ENCODE measurements at regions not wholly inside any gene's neighbourhood (a gene's known extent, or its start where the extent isn't known, plus 50 kb on each side); places are given as distances from the start of the nearest gene placed in this dataset.

DNA sequence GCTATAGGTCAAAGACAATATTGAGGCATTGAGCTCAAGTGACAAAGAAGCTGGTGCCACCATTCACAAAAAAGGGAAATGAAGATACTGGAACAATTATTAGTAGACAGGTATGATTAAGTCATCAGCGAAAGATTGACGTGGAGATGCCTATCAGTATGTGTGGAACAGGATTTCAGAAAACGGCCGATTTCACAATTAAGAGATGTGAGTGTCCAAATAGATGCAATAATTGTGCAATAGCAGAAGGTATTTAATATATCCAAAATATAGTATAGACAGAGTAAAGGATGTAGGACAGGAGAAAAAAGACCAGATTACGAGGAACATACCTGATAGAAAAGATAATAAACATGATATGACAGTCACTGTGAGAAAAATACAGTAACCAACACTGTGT, 433.1 kb downstream of the C12orf50 start:
- Histone ChIP-seq H3K79me2 (ENCODE audit: insufficient read depth, low read length) (no peaks in the 10 kb centered on the region), H2BK15ac (ENCODE audit: low read depth, low read length) (no peak overlapping the region), H2AFZ (ENCODE audit: low read length) (no peak overlapping the region), H4K5ac (ENCODE audit: insufficient read length, low read depth, low read length) (no peak overlapping the region), H4K20me1 (ENCODE audit: control insufficient read depth, insufficient read depth, insufficient read length) (no peaks in the 10 kb centered on the region), H4K8ac (replicated peaks; ENCODE audit: insufficient read length, low read depth, low read length) (no peak overlapping the region), H3K18ac (ENCODE audit: insufficient read length, low read depth, low read length) (no peak overlapping the region), H2BK5ac (ENCODE audit: insufficient read length, low read length) (no peak overlapping the region), H3K4ac (ENCODE audit: low read depth, low read length) (no peak overlapping the region), H3K9me3 (ENCODE audit: control insufficient read depth, low read depth, low read length) (no peaks in the 10 kb centered on the region), H3K27ac (ENCODE audit: insufficient read length, low read depth, low read length) (no peak overlapping the region), H3K4me1 (ENCODE audit: insufficient read depth, low read length) (no peaks in the 10 kb centered on the region), H3K27me3 (ENCODE audit: insufficient read depth, low read length) (no peaks in the 10 kb centered on the region), H2BK20ac (ENCODE audit: low read depth, low read length, poor library complexity, severe bottlenecking) (no peak overlapping the region), H3K23me2 (ENCODE audit: insufficient read length, low read depth, low read length, poor library complexity, severe bottlenecking) (no peaks in the 10 kb centered on the region), H3K14ac (ENCODE audit: insufficient read depth, low read length) (no peak overlapping the region), H2BK12ac (ENCODE audit: insufficient read length, low read depth, low read length) (no peak overlapping the region), H3K56ac (ENCODE audit: insufficient read length, low read depth, low read length) (no peak overlapping the region), H3K4me2 (ENCODE audit: insufficient read depth, insufficient read length, low read length) (no peak overlapping the region), H2BK120ac (ENCODE audit: low read depth, low read length, poor library complexity, severe bottlenecking) (no peak overlapping the region), H3K79me1 (ENCODE audit: insufficient read depth, low read depth, low read length, poor library complexity, severe bottlenecking) (no peaks in the 10 kb centered on the region), H3K9ac (ENCODE audit: extremely low read depth, insufficient read length, low read length) (no peak overlapping the region), H2AK5ac (ENCODE audit: insufficient read length, low read length) (no peak overlapping the region), H3T11ph (ENCODE audit: low read length) (no peak overlapping the region), H4K91ac (ENCODE audit: insufficient read length, low read depth, low read length) (no peak overlapping the region), H3K23ac (ENCODE audit: insufficient read length, low read depth, low read length) (no peak overlapping the region)
- H3K4me3 Mint-ChIP-seq: no peak overlapping the region
- H3K36me3 Mint-ChIP-seq (ENCODE audit: insufficient read depth in 1 of 3, low read depth in 3 of 3): no peaks in the 10 kb centered on the region
- H3K4me1 Mint-ChIP-seq: no peaks in the 10 kb centered on the region
- no CpG with 5 or more reads among the region's 5 CpGs for WGBS (ENCODE audit: extremely low coverage, insufficient read length, low lambda C conversion rate)
- no peak overlapping the region for H3K27ac Mint-ChIP-seq
- TF ChIP-seq, protein P1, sequence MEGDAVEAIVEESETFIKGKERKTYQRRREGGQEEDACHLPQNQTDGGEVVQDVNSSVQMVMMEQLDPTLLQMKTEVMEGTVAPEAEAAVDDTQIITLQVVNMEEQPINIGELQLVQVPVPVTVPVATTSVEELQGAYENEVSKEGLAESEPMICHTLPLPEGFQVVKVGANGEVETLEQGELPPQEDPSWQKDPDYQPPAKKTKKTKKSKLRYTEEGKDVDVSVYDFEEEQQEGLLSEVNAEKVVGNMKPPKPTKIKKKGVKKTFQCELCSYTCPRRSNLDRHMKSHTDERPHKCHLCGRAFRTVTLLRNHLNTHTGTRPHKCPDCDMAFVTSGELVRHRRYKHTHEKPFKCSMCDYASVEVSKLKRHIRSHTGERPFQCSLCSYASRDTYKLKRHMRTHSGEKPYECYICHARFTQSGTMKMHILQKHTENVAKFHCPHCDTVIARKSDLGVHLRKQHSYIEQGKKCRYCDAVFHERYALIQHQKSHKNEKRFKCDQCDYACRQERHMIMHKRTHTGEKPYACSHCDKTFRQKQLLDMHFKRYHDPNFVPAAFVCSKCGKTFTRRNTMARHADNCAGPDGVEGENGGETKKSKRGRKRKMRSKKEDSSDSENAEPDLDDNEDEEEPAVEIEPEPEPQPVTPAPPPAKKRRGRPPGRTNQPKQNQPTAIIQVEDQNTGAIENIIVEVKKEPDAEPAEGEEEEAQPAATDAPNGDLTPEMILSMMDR (conservative IDR thresholded peaks at IDR 0.05): no peak
- no peaks in the 10 kb centered on the region for H3K27me3 Mint-ChIP-seq (ENCODE audit: low read depth)
- no peaks in the 10 kb centered on the region; a peak in 1 of 5 replicates for H3K9me3 Mint-ChIP-seq
- no peak for DNase-seq
